Brain microvascular endothelial cell (primary cell): ENCODE measurements at regions not wholly inside any gene's neighbourhood (a gene's known extent, or its start where the extent isn't known, plus 50 kb on each side); places are given as distances from the start of the nearest gene placed in this dataset.

ENCODE experiments used
- DNase-seq: peaks from one replicate; pipeline ENCODE4 v3.0.0-alpha.2; 2020
- H3K27ac ChIP-seq: fragments of 250-450 bp; sonication (Bioruptor Pico); 2 replicates; pipeline ENCODE4 v1.5.1; 2020; ENCODE audit warnings: mild to moderate bottlenecking, moderate library complexity
- H3K27me3 ChIP-seq: fragments of 250-450 bp; sonication (Bioruptor Pico); replicated peaks from 2 replicates; pipeline ENCODE4 v1.5.1; 2020; ENCODE audit warnings: mild to moderate bottlenecking
- H3K36me3 ChIP-seq: fragments of 250-450 bp; sonication (Bioruptor Pico); replicated peaks from 2 replicates; pipeline ENCODE4 v1.5.1; 2020; ENCODE audit warnings: mild to moderate bottlenecking
- H3K4me3 ChIP-seq: 2 replicates; pipeline ENCODE4 v1.5.1; 2011; ENCODE audit warnings: low read depth, mild to moderate bottlenecking, control low read depth, low read length, moderate library complexity
- in situ Hi-C: cut with HindIII; loops from 2 replicates; pipeline ENCODE4 v1.10.0; 2017; ENCODE audit warnings: low sequenced_read_pairs, low pct_ligation_motif_present
- TF ChIP-seq, protein P1 (sequence below): IDR thresholded peaks from 2 replicates; pipeline ENCODE4 v1.5.1; 2011; ENCODE audit warnings: low read depth, mild to moderate bottlenecking, moderate library complexity, low read length, control low read depth, inconsistent platforms; ENCODE audit errors: missing control alignments

DNA sequence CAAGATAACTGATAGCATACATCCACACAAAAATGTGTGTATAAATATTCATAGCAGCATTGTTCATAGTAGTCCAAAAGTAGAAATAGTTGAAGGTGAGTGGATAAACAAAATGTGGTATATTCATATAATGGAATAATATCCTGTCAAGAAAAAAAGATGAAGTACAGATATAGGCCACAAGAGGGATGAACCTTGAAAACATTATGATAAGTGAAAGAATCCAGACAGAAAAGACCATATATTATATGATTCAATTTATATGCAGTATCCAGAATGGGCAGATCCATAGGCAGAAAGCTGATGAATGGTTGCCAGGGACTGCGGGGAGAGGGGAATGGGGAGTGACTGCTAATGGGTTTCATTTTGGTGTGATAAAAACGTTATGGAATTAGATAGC is 54.3 kb upstream of the TNIK start:
- in situ Hi-C loops: no loop called here
- Histone ChIP-seq H3K27me3 (no peaks in the 10 kb centered on the region), H3K36me3 (no peaks in the 10 kb centered on the region), H3K27ac (no peak overlapping the region), H3K4me3 (no peak overlapping the region)
- no peak for DNase-seq
- TF ChIP-seq, protein P1, sequence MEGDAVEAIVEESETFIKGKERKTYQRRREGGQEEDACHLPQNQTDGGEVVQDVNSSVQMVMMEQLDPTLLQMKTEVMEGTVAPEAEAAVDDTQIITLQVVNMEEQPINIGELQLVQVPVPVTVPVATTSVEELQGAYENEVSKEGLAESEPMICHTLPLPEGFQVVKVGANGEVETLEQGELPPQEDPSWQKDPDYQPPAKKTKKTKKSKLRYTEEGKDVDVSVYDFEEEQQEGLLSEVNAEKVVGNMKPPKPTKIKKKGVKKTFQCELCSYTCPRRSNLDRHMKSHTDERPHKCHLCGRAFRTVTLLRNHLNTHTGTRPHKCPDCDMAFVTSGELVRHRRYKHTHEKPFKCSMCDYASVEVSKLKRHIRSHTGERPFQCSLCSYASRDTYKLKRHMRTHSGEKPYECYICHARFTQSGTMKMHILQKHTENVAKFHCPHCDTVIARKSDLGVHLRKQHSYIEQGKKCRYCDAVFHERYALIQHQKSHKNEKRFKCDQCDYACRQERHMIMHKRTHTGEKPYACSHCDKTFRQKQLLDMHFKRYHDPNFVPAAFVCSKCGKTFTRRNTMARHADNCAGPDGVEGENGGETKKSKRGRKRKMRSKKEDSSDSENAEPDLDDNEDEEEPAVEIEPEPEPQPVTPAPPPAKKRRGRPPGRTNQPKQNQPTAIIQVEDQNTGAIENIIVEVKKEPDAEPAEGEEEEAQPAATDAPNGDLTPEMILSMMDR: no peak

DNA sequence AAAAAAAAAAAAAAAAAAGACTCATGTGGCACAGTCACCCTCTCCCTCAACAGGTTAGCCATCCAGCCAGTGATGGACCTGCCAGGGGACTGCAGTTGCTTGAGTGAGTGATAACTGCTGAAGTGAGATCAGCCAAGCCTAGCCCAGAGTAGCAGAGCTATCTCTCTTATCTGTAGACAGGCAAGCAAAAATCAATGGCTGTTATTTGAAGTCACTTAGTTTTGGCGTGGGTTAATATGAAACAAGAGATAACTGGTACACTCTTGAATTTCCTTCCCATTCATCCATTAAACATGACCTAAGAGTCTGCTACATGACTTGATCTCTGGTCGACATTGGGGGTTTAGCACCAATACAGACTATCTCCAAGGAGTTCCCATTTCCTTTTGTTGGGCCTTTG is 51.2 kb upstream of the TNIK start:
- no peak overlapping the region for H3K4me3 ChIP-seq
- no peak overlapping the region for H3K27ac ChIP-seq
- no peak for DNase-seq
- TF ChIP-seq, protein P1: no peak
- H3K36me3 ChIP-seq: no peaks in the 10 kb centered on the region
- no peaks in the 10 kb centered on the region for H3K27me3 ChIP-seq
- in situ Hi-C loops: no loop called here
